HL-60 (cell line): ENCODE measurements at regions not wholly inside any gene's neighbourhood (a gene's known extent, or its start where the extent isn't known, plus 50 kb on each side); places are given as distances from the start of the nearest gene placed in this dataset.

Experiments
- DNase-seq, 2 experiments: peaks; one replicate each; pipeline ENCODE4 v3.0.0-alpha.2; 2010 to 2020; ENCODE audit warnings: low read depth in 1 of 2, low spot score in 1 of 2
- H3K27ac ChIP-seq: fragments of 250-450 bp; sonication (Bioruptor Pico); replicated peaks from 2 replicates; pipeline ENCODE4 v1.5.1; 2020; ENCODE audit warnings: mild to moderate bottlenecking, moderate library complexity
- H3K27me3 ChIP-seq: fragments of 250-450 bp; sonication (Bioruptor Pico); 2 replicates; pipeline ENCODE4 v1.5.1; 2021; ENCODE audit warnings: mild to moderate bottlenecking, moderate library complexity; ENCODE audit not compliant: insufficient read depth, poor library complexity, severe bottlenecking
- H3K4me3 ChIP-seq: replicated peaks from 2 replicates; pipeline ENCODE4 v1.5.1; 2011; ENCODE audit warnings: mild to moderate bottlenecking, control low read depth, low read length; ENCODE audit not compliant: insufficient read depth
- CTCF ChIP-seq: IDR thresholded peaks from one replicate; pipeline ENCODE4 v1.5.1; 2011; ENCODE audit warnings: low read length, control low read depth, inconsistent platforms; ENCODE audit not compliant: insufficient read depth
- GABPA ChIP-seq: IDR thresholded peaks from 2 replicates; pipeline ENCODE4 v1.6.1; 2012; ENCODE audit warnings: low read depth
- POLR2AphosphoS5 ChIP-seq: IDR thresholded peaks from 2 replicates; pipeline ENCODE4 v1.6.1; 2012; ENCODE audit warnings: low read depth
- REST ChIP-seq: IDR thresholded peaks from 2 replicates; pipeline ENCODE4 v1.6.1; 2012; ENCODE audit warnings: low read depth; ENCODE audit not compliant: insufficient replicate concordance
- SPI1 ChIP-seq: IDR thresholded peaks from 2 replicates; pipeline ENCODE4 v1.6.1; 2012; ENCODE audit warnings: low read depth, mild to moderate bottlenecking, borderline replicate concordance

GRCh38 chr6:50654155-50654554 is 59.2 kb upstream of the TFAP2D start:
- Histone ChIP-seq H3K4me3 (no peak overlapping the region), H3K27ac (no peak overlapping the region), H3K27me3 (no peaks in the 10 kb centered on the region)
- no peak for DNase-seq
- TF ChIP-seq GABPA (no peak), REST (no peak), CTCF (no peak)

DNA sequence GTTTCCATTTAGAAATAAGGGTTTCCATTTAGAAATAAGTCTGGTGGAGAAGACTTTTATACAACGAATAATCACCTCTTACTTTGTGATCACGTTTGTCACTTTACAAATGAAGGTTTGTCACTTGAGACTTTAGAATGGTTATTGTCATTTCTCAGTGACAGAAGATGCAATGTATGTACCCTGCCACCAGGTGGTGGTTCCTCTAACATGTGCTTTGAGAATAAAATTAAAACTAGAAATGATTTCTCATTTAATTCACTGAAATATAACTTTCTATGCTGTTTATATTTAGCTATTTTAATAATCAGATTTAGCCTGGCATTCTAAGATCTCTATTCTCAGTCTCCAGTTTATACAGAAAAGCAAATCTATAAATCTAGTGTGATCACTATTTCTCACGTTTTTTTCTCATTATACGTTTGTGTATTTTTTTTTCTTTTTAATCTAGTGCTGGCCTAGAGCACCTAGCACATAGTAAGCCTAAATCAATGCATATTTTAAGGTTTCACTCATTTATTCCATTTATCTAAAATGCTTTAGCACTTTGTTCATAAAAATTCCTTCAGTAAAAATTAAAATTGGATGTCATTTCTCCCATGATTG is 57.4 kb upstream of the TFAP2D start:
- TF ChIP-seq REST (no peak), CTCF (peak; percentile 12)
- Histone ChIP-seq H3K27me3 (no peaks in the 10 kb centered on the region), H3K27ac (no peak overlapping the region), H3K4me3 (no peak overlapping the region)
- no peak for DNase-seq

GRCh38 chr6:50657513-50657912 is 55.8 kb upstream of the TFAP2D start:
- Histone ChIP-seq H3K27ac (no peak overlapping the region), H3K27me3 (no peaks in the 10 kb centered on the region), H3K4me3 (no peak overlapping the region)
- no peak for DNase-seq
- TF ChIP-seq SPI1: no peak
- no peak for TF ChIP-seq GABPA
- no peak for TF ChIP-seq REST
- no peak for TF ChIP-seq CTCF
- TF ChIP-seq POLR2AphosphoS5: no peak
